Neuronal stem cell (in vitro differentiated cells): ENCODE measurements at regions not wholly inside any gene's neighbourhood (a gene's known extent, or its start where the extent isn't known, plus 50 kb on each side); places are given as distances from the start of the nearest gene placed in this dataset.

Experiments used
- DNase-seq: peaks from one replicate; pipeline ENCODE4 v3.0.0-alpha.2; 2013; ENCODE audit warnings: low spot score
- H2AFZ ChIP-seq: one replicate; pipeline ENCODE4 v1.6.1; 2013; ENCODE audit warnings: mild to moderate bottlenecking, low read length, inconsistent platforms
- H2AK5ac ChIP-seq: 2 replicates; pipeline ENCODE4 v1.6.1; 2013; ENCODE audit warnings: low read depth, mild to moderate bottlenecking, inconsistent platforms, low read length, moderate library complexity, mixed read lengths
- H2BK120ac ChIP-seq: 2 replicates; pipeline ENCODE4 v1.6.1; 2013; ENCODE audit warnings: low read depth, mild to moderate bottlenecking, inconsistent platforms, low read length, moderate library complexity, mixed read lengths
- H2BK12ac ChIP-seq: one replicate; pipeline ENCODE4 v1.6.1; 2013; ENCODE audit warnings: low read length, inconsistent platforms
- H2BK15ac ChIP-seq: 2 replicates; pipeline ENCODE4 v1.6.1; 2013; ENCODE audit warnings: mild to moderate bottlenecking, low read length, inconsistent platforms, mixed read lengths
- H2BK5ac ChIP-seq: one replicate; pipeline ENCODE4 v1.6.1; 2013; ENCODE audit warnings: inconsistent platforms, mild to moderate bottlenecking, low read length, moderate library complexity
- H3K14ac ChIP-seq: one replicate; pipeline ENCODE4 v1.6.1; 2013; ENCODE audit warnings: low read length, inconsistent platforms
- H3K18ac ChIP-seq: 2 replicates; pipeline ENCODE4 v1.6.1; 2013; ENCODE audit warnings: low read length, inconsistent platforms
- H3K23ac ChIP-seq: 2 replicates; pipeline ENCODE4 v1.6.1; 2013; ENCODE audit warnings: low read depth, mild to moderate bottlenecking, mixed read lengths, low read length, inconsistent platforms; ENCODE audit not compliant: poor library complexity
- H3K27ac ChIP-seq: replicated peaks from 3 replicates; pipeline ENCODE4 v1.5.1; 2013; ENCODE audit warnings: low read length, inconsistent platforms
- H3K27me3 ChIP-seq, 3 experiments: 2 replicates each; pipeline ENCODE4 v1.6.1; 2013; ENCODE audit warnings: low read length in 3 of 3, mild to moderate bottlenecking in 2 of 3, inconsistent platforms in 1 of 3, low read depth in 1 of 3, mixed read lengths in 1 of 3, moderate library complexity in 1 of 3; ENCODE audit not compliant: control insufficient read depth in 3 of 3, insufficient read depth in 3 of 3
- H3K36me3 ChIP-seq, 2 donors: replicated peaks in 1 of 2; 2 replicates each; pipeline ENCODE4 v1.6.1; 2013; ENCODE audit warnings: low read length in 2 of 2; ENCODE audit not compliant: control insufficient read depth in 2 of 2, insufficient read depth in 2 of 2
- H3K4ac ChIP-seq: 2 replicates; pipeline ENCODE4 v1.6.1; 2013; ENCODE audit warnings: inconsistent platforms, mild to moderate bottlenecking, low read length, moderate library complexity
- H3K4me1 ChIP-seq, 2 donors: 1 replicate in 1 of 2; 2 replicates in 1 of 2; pipeline ENCODE4 v1.6.1; 2013; ENCODE audit warnings: low read length in 2 of 2, low read depth in 1 of 2; ENCODE audit not compliant: control insufficient read depth in 2 of 2, insufficient read depth in 1 of 2
- H3K4me2 ChIP-seq: one replicate; pipeline ENCODE4 v1.6.1; 2013; ENCODE audit warnings: mild to moderate bottlenecking, low read length, inconsistent platforms; ENCODE audit not compliant: insufficient read depth, poor library complexity, severe bottlenecking
- H3K4me3 ChIP-seq, 2 donors: 2 replicates each; pipeline ENCODE4 v1.5.1; 2013; ENCODE audit warnings: low read length in 2 of 2, mild to moderate bottlenecking in 2 of 2, inconsistent platforms in 1 of 2, moderate library complexity in 1 of 2
- H3K79me1 ChIP-seq: one replicate; pipeline ENCODE4 v1.6.1; 2013; ENCODE audit warnings: low read depth, mild to moderate bottlenecking, inconsistent platforms, low read length, moderate library complexity
- H3K9ac ChIP-seq: one replicate; pipeline ENCODE4 v1.6.1; 2013; ENCODE audit warnings: mild to moderate bottlenecking, low read depth, low read length, inconsistent platforms; ENCODE audit not compliant: poor library complexity
- H3K9me3 ChIP-seq, 2 donors: replicated peaks in 1 of 2; 2 replicates each; pipeline versions ENCODE3 to v1.6.1; 2013; ENCODE audit warnings: low read length in 2 of 2, mild to moderate bottlenecking in 2 of 2, inconsistent platforms in 1 of 2, low read depth in 1 of 2, mixed read lengths in 1 of 2, moderate library complexity in 1 of 2; ENCODE audit not compliant: control insufficient read depth in 2 of 2, insufficient read depth in 1 of 2
- H4K8ac ChIP-seq: one replicate; pipeline ENCODE4 v1.6.1; 2013; ENCODE audit warnings: low read depth, mild to moderate bottlenecking, inconsistent platforms, low read length, moderate library complexity
- H4K91ac ChIP-seq: one replicate; pipeline ENCODE4 v1.6.1; 2013; ENCODE audit warnings: low read length, low read depth, mild to moderate bottlenecking, inconsistent platforms; ENCODE audit not compliant: poor library complexity
- WGBS, 2 donors: extraction: QIAGEN DNeasy Blood & Tissue Kit; methylation state at CpG; one replicate each; pipeline ENCODE4 v1.1.7; 2013; ENCODE audit warnings: missing lambda C conversion rate in 2 of 2, mixed read lengths in 1 of 2; ENCODE audit not compliant: insufficient read length in 2 of 2, insufficient replicate concordance in 1 of 2; ENCODE audit errors: extremely low coverage in 2 of 2; 5-methylcytosine and 5-hydroxymethylcytosine counted together

- H3K27me3 ChIP-seq, result no peaks in the 10 kb centered on the region
- H2BK120ac ChIP-seq, result no peak overlapping the region
- no peak overlapping the region for H4K91ac ChIP-seq
- H3K36me3 ChIP-seq, result no peaks in the 10 kb centered on the region
- no peak overlapping the region for H3K23ac ChIP-seq
- no peak overlapping the region for H2BK12ac ChIP-seq
- H3K9ac ChIP-seq, result no peak overlapping the region
- no peak overlapping the region for H2AFZ ChIP-seq
- no peak overlapping the region for H2BK15ac ChIP-seq
- no peaks in the 10 kb centered on the region for H3K4me1 ChIP-seq
- no peak overlapping the region for H3K4me3 ChIP-seq
- H4K8ac ChIP-seq, result no peak overlapping the region
- H3K14ac ChIP-seq, result no peak overlapping the region
- H3K4ac ChIP-seq, result no peak overlapping the region
- WGBS, 2 donors, result no CpG with 5 or more reads among the region's 3 CpGs
- no peak overlapping the region for H2AK5ac ChIP-seq
- no peak overlapping the region for H3K27ac ChIP-seq
- H2BK5ac ChIP-seq, result no peak overlapping the region
- H3K9me3 ChIP-seq, result no peaks in the 10 kb centered on the region
- no peak overlapping the region for H3K4me2 ChIP-seq
- H3K18ac ChIP-seq, result no peak overlapping the region
- no peak for DNase-seq
- no peaks in the 10 kb centered on the region for H3K79me1 ChIP-seq
Observed at GRCh38 chr5:166211640-166212039, 2079.8 kb upstream of the WWC1 start.

GRCh38 chr5:166236327-166236726 is 2055.1 kb upstream of the WWC1 start:
- H3K23ac ChIP-seq, result no peak overlapping the region
- no peaks in the 10 kb centered on the region for H3K36me3 ChIP-seq
- no peak overlapping the region for H2BK12ac ChIP-seq
- H3K79me1 ChIP-seq, result no peaks in the 10 kb centered on the region
- H3K27me3 ChIP-seq, result no peaks in the 10 kb centered on the region
- H3K9me3 ChIP-seq, result peaks cover 0 to 2% of the 10 kb centered on the region in 2 donors
- H2BK15ac ChIP-seq, result no peak overlapping the region
- H3K18ac ChIP-seq, result no peak overlapping the region
- H3K14ac ChIP-seq, result no peak overlapping the region
- H3K4me2 ChIP-seq, result no peak overlapping the region
- H2AK5ac ChIP-seq, result no peak overlapping the region
- no CpG with 5 or more reads among the region's 1 CpG for WGBS, 2 donors
- no peak overlapping the region for H2BK5ac ChIP-seq
- H2AFZ ChIP-seq, result no peak overlapping the region
- no peak overlapping the region for H3K27ac ChIP-seq
- no peak overlapping the region for H4K8ac ChIP-seq
- H3K4me3 ChIP-seq, result no peak overlapping the region
- H3K4me1 ChIP-seq, result peaks cover 0 to 4% of the 10 kb centered on the region in 2 donors
- H2BK120ac ChIP-seq, result no peak overlapping the region
- no peak overlapping the region for H4K91ac ChIP-seq
- no peak overlapping the region for H3K9ac ChIP-seq
- no peak overlapping the region for H3K4ac ChIP-seq
- DNase-seq, result no peak

DNA sequence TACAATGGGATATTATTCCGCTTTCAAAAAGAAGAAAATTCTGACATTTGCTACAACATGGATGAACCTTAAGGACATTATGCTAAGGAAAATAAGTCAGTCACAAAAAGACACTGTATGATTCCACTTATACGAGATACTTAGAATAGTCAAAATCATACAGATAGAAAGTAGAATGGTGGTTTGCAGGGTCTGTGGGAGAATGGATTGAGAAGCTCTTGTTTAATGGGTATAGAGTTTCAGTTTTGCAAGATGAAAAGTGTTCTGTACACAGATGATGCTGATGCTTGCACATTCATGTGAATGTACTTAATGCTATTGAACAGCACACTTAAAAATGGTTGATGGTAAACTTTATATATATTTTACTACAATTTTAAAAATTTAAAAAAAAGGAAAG is 2050.7 kb upstream of the WWC1 start:
- no peak overlapping the region for H4K8ac ChIP-seq
- no peaks in the 10 kb centered on the region for H3K79me1 ChIP-seq
- H3K4ac ChIP-seq, result no peak overlapping the region
- H3K9ac ChIP-seq, result no peak overlapping the region
- peaks cover 0 to 6% of the 10 kb centered on the region in 2 donors for H3K9me3 ChIP-seq
- no peak overlapping the region for H3K4me2 ChIP-seq
- H2BK15ac ChIP-seq, result no peak overlapping the region
- H3K23ac ChIP-seq, result no peak overlapping the region
- no peaks in the 10 kb centered on the region for H3K36me3 ChIP-seq
- H2AFZ ChIP-seq, result no peak overlapping the region
- H3K4me1 ChIP-seq, result no peaks in the 10 kb centered on the region
- no peaks in the 10 kb centered on the region for H3K27me3 ChIP-seq
- H3K14ac ChIP-seq, result no peak overlapping the region
- H3K27ac ChIP-seq, result no peak overlapping the region
- no peak overlapping the region for H3K18ac ChIP-seq
- no peak overlapping the region for H2BK12ac ChIP-seq
- H4K91ac ChIP-seq, result no peak overlapping the region
- H2BK120ac ChIP-seq, result no peak overlapping the region
- H2AK5ac ChIP-seq, result no peak overlapping the region
- no peak for DNase-seq
- whole genome bisulfite sequencing, 2 donors, result no CpG with 5 or more reads among the region's 2 CpGs
- H3K4me3 ChIP-seq, result no peak overlapping the region
- no peak overlapping the region for H2BK5ac ChIP-seq

GRCh38 chr5:166245556-166245955 is 2045.9 kb upstream of the WWC1 start:
- Histone ChIP-seq H2BK120ac (no peak overlapping the region), H3K4me3 (no peak overlapping the region)
- WGBS, 2 donors, result no CpG with 5 or more reads among the region's 2 CpGs

More at GRCh38 chr5:166245556-166245955, 2045.9 kb upstream of the WWC1 start:
- H2BK12ac ChIP-seq, result no peak overlapping the region
- no peak overlapping the region for H3K9ac ChIP-seq
- no peak overlapping the region for H2BK15ac ChIP-seq
- H2AK5ac ChIP-seq, result no peak overlapping the region
- H4K91ac ChIP-seq, result no peak overlapping the region
- H3K27ac ChIP-seq, result no peak overlapping the region
- H3K36me3 ChIP-seq, result no peaks in the 10 kb centered on the region
- H3K18ac ChIP-seq, result no peak overlapping the region
- peaks cover 0 to 6% of the 10 kb centered on the region in 2 donors for H3K9me3 ChIP-seq
- H2BK5ac ChIP-seq, result no peak overlapping the region
- no peaks in the 10 kb centered on the region for H3K79me1 ChIP-seq
- no peak overlapping the region for H3K23ac ChIP-seq
- no peaks in the 10 kb centered on the region for H3K27me3 ChIP-seq
- H4K8ac ChIP-seq, result no peak overlapping the region
- no peak overlapping the region for H3K4me2 ChIP-seq
- H2AFZ ChIP-seq, result no peak overlapping the region
- DNase-seq, result no peak
- no peak overlapping the region for H3K14ac ChIP-seq
- no peaks in the 10 kb centered on the region for H3K4me1 ChIP-seq
- H3K4ac ChIP-seq, result no peak overlapping the region
